K562 (cell line): ENCODE measurements at regions not wholly inside any gene's neighbourhood (a gene's known extent, or its start where the extent isn't known, plus 50 kb on each side); places are given as distances from the start of the nearest gene placed in this dataset.

ENCODE experiments used
- ATAC-seq: fragments of 200-7000 bp; cut with Tn5 transposase; 3 replicates; pipeline ENCODE4 v1.9.1; 2020; ENCODE audit warnings: moderate library complexity
- BruUV-seq: library from RNA; stranded (reverse); fragments of 400-500 nt; replicated peaks from 2 replicates; lab custom pipeline; 2021; lab: Mats Ljungman, UMichigan
- CTCF ChIA-PET: fragments of 300-600 bp; formaldehyde crosslinking; extraction: SDS; loops from one replicate; lab custom pipeline; 2021; ENCODE audit warnings: low intra/inter-chr PET ratio; lab: Yijun Ruan, JAX
- POLR2A ChIA-PET: fragments of 300-600, 350-650 bp; sonication (Branson Sonifier 250); formaldehyde crosslinking; extraction: SDS; loops from one replicate; lab custom pipeline; 2021; ENCODE audit warnings: antibody characterized with exemption, inconsistent platforms; lab: Yijun Ruan, JAX
- DNase-seq, 4 experiments: peaks; one replicate each; pipeline versions ENCODE4 v3.0.0 to v3.0.0-alpha.2; 2011 to 2018; ENCODE audit warnings: low spot score in 3 of 4, mixed read lengths in 3 of 4; ENCODE audit errors: extremely low read depth in 1 of 4
- FAIRE-seq: peaks from 2 replicates; lab custom pipeline; 2011; peaks lifted over from hg19 to GRCh38; lab: Jason Lieb, UNC
- H2AFZ ChIP-seq: 2 replicates; pipeline ENCODE4 v1.6.0; 2011; ENCODE audit warnings: low read depth, low read length, control low read depth, inconsistent platforms
- H3K27ac ChIP-seq: fragments of 200-600 bp; 3 replicates; pipeline ENCODE4 v1.8.0; 2011; ENCODE audit warnings: low read depth, mild to moderate bottlenecking, control low read depth, inconsistent platforms, low read length, moderate library complexity, mixed read lengths; ENCODE audit errors: extremely low read depth
- H3K27me3 ChIP-seq, 2 experiments: fragments of 300-600 bp in 1 of 2; 2 replicates in 1 of 2; 3 replicates in 1 of 2; pipeline versions ENCODE4 v1.6.0 to v1.8.0; 2011; ENCODE audit warnings: inconsistent platforms in 2 of 2, low read length in 2 of 2, mild to moderate bottlenecking in 1 of 2, mixed read lengths in 1 of 2, moderate library complexity in 1 of 2; ENCODE audit not compliant: control insufficient read depth in 2 of 2, insufficient read depth in 2 of 2
- H3K36me3 ChIP-seq: fragments of 300-600 bp; 3 replicates; pipeline ENCODE4 v1.8.0; 2011; ENCODE audit warnings: mild to moderate bottlenecking, low read length, inconsistent platforms; ENCODE audit not compliant: control insufficient read depth, insufficient read depth
- H3K4me1 ChIP-seq, 2 experiments: fragments of 200-600 bp in 1 of 2; replicated peaks in 1 of 2; 2 replicates in 1 of 2; 3 replicates in 1 of 2; pipeline versions ENCODE4 v1.5.1 to v1.8.0; 2011; ENCODE audit warnings: inconsistent platforms in 2 of 2, low read length in 2 of 2, mild to moderate bottlenecking in 1 of 2, mixed read lengths in 1 of 2, moderate library complexity in 1 of 2; ENCODE audit not compliant: control insufficient read depth in 2 of 2, insufficient read depth in 2 of 2
- H3K4me2 ChIP-seq: 2 replicates; pipeline ENCODE4 v1.6.1; 2011; ENCODE audit warnings: low read length, control low read depth, inconsistent platforms, mixed read lengths; ENCODE audit not compliant: insufficient read depth
- H3K4me3 ChIP-seq: fragments of 200-600 bp; sonication (generic), shearing (Covaris generic); 2 replicates; pipeline ENCODE4 v1.5.1; 2016; ENCODE audit warnings: control low read depth, inconsistent platforms
- H3K79me2 ChIP-seq: fragments of 200-600 bp; 3 replicates; pipeline ENCODE4 v1.8.0; 2011; ENCODE audit warnings: low read length, inconsistent platforms; ENCODE audit not compliant: control insufficient read depth, insufficient read depth
- H3K9ac ChIP-seq, 2 experiments: 2 replicates each; pipeline versions ENCODE4 v1.6.0 to v1.6.1; 2011; ENCODE audit warnings: low read depth in 2 of 2, low read length in 2 of 2, control low read depth in 1 of 2, inconsistent platforms in 1 of 2, mild to moderate bottlenecking in 1 of 2, mixed read lengths in 1 of 2; ENCODE audit not compliant: insufficient read depth in 1 of 2
- H3K9me1 ChIP-seq: one replicate; pipeline ENCODE4 v1.6.0; 2011; ENCODE audit warnings: inconsistent platforms, mild to moderate bottlenecking, low read length, moderate library complexity; ENCODE audit not compliant: control insufficient read depth, insufficient read depth
- H3K9me3 ChIP-seq: replicated peaks from 2 replicates; pipeline ENCODE4 v1.5.1; 2011; ENCODE audit warnings: low read depth, low read length, inconsistent platforms; ENCODE audit not compliant: control insufficient read depth, insufficient read depth
- H4K20me1 ChIP-seq: replicated peaks from 2 replicates; pipeline ENCODE4 v1.6.1; 2011; ENCODE audit warnings: low read length, inconsistent platforms, mixed read lengths; ENCODE audit not compliant: control insufficient read depth, insufficient read depth
- GMEB1 ChIP-seq: fragments of 250-450 bp; sonication (Bioruptor Pico); IDR thresholded peaks from 2 replicates; pipeline ENCODE4 v1.4.0; 2020; ENCODE audit warnings: mild to moderate bottlenecking
- HMGN3 ChIP-seq: IDR thresholded peaks from 2 replicates; pipeline ENCODE4 v1.6.1; 2011; ENCODE audit warnings: borderline replicate concordance, low read depth, mild to moderate bottlenecking, mixed read lengths, low read length; ENCODE audit not compliant: insufficient read length; ENCODE audit errors: extremely low read depth
- MAFF ChIP-seq: IDR thresholded peaks from 2 replicates; pipeline ENCODE4 v1.6.1; 2012; ENCODE audit warnings: low read length, improper control_type of control experiment
- MCM3 ChIP-seq: fragments of 450-650 bp; IDR thresholded peaks from 2 replicates; pipeline ENCODE4 v1.6.1; 2016
- U2AF2 ChIP-seq: fragments of 200-400 bp; formaldehyde crosslinking; optimal IDR thresholded peaks from 2 replicates; pipeline ENCODE3; 2017; ENCODE audit warnings: low read depth, mild to moderate bottlenecking, low read length
- ZNF3 ChIP-seq: fragments of 250-450 bp; sonication (Bioruptor Pico); IDR thresholded peaks from 2 replicates; pipeline ENCODE4 v1.5.0; 2021; ENCODE audit warnings: mild to moderate bottlenecking, moderate library complexity
- WGBS: fragments of 100-300 bp; shearing (Covaris generic); methylation state at CpG from one replicate; pipeline ENCODE4 v1.1.6; 2016; ENCODE audit warnings: low coverage, mixed read lengths; ENCODE audit not compliant: insufficient coverage; ENCODE audit errors: missing lambda C conversion rate; 5-methylcytosine and 5-hydroxymethylcytosine counted together
- in situ Hi-C: fragments of 300-500 bp; cut with MboI; formaldehyde crosslinking; loops from 4 replicates; pipeline ENCODE4 v1.15.0; 2018; ENCODE audit warnings: inconsistent platforms, mixed read lengths
- intact Hi-C: fragments of 100-400 bp; cut with micrococcal nuclease; formaldehyde crosslinking; loops from 2 replicates; pipeline ENCODE4 v1.14.2; 2022
- TF ChIP-seq, protein P1 (sequence below): fragments of 450-650 bp; IDR thresholded peaks from 2 replicates; pipeline ENCODE4 v1.6.1; 2017; ENCODE audit warnings: antibody characterized with exemption, mild to moderate bottlenecking
- TF ChIP-seq, protein P2 (sequence below): sonication (generic); formaldehyde crosslinking; IDR thresholded peaks from 2 replicates; pipeline ENCODE4 v1.8.0; 2022; ENCODE audit warnings: missing genetic modification reagents, mild to moderate bottlenecking, borderline replicate concordance

- WGBS = 9% methylated on average over 1 of the region's 1 CpG
- Histone ChIP-seq H3K27me3 (no peaks in the 10 kb centered on the region), H3K4me3 (no peak overlapping the region), H3K4me1 (no peaks in the 10 kb centered on the region), H3K36me3 (no peaks in the 10 kb centered on the region), H3K9me1 (no peaks in the 10 kb centered on the region), H3K9me3 (no peaks in the 10 kb centered on the region), H4K20me1 (no peaks in the 10 kb centered on the region), H3K27ac (no peak overlapping the region), H2AFZ (no peak overlapping the region)
- ChIA-PET CTCF (no interaction called here), POLR2A (no interaction called here)
- in situ Hi-C loops = no loop called here
- intact Hi-C loops = no loop called here
- ATAC-seq (no peak), FAIRE-seq (no peak)
- no TSS peak for BruUV-seq
- TF ChIP-seq MAFF (no peak), U2AF2 (no peak)
- TF ChIP-seq, all 486 proteins: peak for 0
- DNase-seq = no peak
- H3K9ac ChIP-seq = no peak overlapping the region
- no peaks in the 10 kb centered on the region for H3K79me2 ChIP-seq
- no peak overlapping the region for H3K4me2 ChIP-seq
Measured at GRCh38 chr4:77344001-77344400, 187.0 kb downstream of the CCNG2 start.

- 0% methylated on average over 1 of the region's 1 CpG for WGBS
- in situ Hi-C loops = no loop called here
- BruUV-seq = no TSS peak
- TF ChIP-seq, protein P1, sequence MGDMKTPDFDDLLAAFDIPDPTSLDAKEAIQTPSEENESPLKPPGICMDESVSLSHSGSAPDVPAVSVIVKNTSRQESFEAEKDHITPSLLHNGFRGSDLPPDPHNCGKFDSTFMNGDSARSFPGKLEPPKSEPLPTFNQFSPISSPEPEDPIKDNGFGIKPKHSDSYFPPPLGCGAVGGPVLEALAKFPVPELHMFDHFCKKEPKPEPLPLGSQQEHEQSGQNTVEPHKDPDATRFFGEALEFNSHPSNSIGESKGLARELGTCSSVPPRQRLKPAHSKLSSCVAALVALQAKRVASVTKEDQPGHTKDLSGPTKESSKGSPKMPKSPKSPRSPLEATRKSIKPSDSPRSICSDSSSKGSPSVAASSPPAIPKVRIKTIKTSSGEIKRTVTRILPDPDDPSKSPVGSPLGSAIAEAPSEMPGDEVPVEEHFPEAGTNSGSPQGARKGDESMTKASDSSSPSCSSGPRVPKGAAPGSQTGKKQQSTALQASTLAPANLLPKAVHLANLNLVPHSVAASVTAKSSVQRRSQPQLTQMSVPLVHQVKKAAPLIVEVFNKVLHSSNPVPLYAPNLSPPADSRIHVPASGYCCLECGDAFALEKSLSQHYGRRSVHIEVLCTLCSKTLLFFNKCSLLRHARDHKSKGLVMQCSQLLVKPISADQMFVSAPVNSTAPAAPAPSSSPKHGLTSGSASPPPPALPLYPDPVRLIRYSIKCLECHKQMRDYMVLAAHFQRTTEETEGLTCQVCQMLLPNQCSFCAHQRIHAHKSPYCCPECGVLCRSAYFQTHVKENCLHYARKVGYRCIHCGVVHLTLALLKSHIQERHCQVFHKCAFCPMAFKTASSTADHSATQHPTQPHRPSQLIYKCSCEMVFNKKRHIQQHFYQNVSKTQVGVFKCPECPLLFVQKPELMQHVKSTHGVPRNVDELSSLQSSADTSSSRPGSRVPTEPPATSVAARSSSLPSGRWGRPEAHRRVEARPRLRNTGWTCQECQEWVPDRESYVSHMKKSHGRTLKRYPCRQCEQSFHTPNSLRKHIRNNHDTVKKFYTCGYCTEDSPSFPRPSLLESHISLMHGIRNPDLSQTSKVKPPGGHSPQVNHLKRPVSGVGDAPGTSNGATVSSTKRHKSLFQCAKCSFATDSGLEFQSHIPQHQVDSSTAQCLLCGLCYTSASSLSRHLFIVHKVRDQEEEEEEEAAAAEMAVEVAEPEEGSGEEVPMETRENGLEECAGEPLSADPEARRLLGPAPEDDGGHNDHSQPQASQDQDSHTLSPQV = no peak
- TF ChIP-seq GMEB1 (CRISPR knock-in tag) (no peak), MCM3 (no peak), ZNF3 (no peak), HMGN3 (no peak)
- TF ChIP-seq, protein P2, sequence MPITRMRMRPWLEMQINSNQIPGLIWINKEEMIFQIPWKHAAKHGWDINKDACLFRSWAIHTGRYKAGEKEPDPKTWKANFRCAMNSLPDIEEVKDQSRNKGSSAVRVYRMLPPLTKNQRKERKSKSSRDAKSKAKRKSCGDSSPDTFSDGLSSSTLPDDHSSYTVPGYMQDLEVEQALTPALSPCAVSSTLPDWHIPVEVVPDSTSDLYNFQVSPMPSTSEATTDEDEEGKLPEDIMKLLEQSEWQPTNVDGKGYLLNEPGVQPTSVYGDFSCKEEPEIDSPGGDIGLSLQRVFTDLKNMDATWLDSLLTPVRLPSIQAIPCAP = no peak
Measured at GRCh38 chr4:77344784-77345183, 187.8 kb downstream of the CCNG2 start.

More at GRCh38 chr4:77344784-77345183, 187.8 kb downstream of the CCNG2 start:
- H3K4me1 ChIP-seq = no peaks in the 10 kb centered on the region
- no peaks in the 10 kb centered on the region for H3K9me1 ChIP-seq
- ChIA-PET POLR2A (no interaction called here), CTCF (no interaction called here)
- H3K79me2 ChIP-seq = no peaks in the 10 kb centered on the region
- intact Hi-C loops = no loop called here
- ATAC-seq (no peak), FAIRE-seq (no peak), DNase-seq (no peak)
- no peak overlapping the region for H3K4me3 ChIP-seq
- H3K9ac ChIP-seq = no peak overlapping the region
- H2AFZ ChIP-seq = no peak overlapping the region
- no peaks in the 10 kb centered on the region for H3K27me3 ChIP-seq
- H3K9me3 ChIP-seq = no peaks in the 10 kb centered on the region
- no peak overlapping the region for H3K4me2 ChIP-seq
- no peak overlapping the region for H3K27ac ChIP-seq
- no peaks in the 10 kb centered on the region for H4K20me1 ChIP-seq
- no peaks in the 10 kb centered on the region for H3K36me3 ChIP-seq
